ENCODE measurements at regions not wholly inside any gene's neighbourhood (a gene's known extent, or its start where the extent isn't known, plus 50 kb on each side); places are given as distances from the start of the nearest gene placed in this dataset.

GRCh38 chr2:129374452-129374851 is 605.0 kb upstream of the RAB6C start:
- TF ChIP-seq, protein P1, sequence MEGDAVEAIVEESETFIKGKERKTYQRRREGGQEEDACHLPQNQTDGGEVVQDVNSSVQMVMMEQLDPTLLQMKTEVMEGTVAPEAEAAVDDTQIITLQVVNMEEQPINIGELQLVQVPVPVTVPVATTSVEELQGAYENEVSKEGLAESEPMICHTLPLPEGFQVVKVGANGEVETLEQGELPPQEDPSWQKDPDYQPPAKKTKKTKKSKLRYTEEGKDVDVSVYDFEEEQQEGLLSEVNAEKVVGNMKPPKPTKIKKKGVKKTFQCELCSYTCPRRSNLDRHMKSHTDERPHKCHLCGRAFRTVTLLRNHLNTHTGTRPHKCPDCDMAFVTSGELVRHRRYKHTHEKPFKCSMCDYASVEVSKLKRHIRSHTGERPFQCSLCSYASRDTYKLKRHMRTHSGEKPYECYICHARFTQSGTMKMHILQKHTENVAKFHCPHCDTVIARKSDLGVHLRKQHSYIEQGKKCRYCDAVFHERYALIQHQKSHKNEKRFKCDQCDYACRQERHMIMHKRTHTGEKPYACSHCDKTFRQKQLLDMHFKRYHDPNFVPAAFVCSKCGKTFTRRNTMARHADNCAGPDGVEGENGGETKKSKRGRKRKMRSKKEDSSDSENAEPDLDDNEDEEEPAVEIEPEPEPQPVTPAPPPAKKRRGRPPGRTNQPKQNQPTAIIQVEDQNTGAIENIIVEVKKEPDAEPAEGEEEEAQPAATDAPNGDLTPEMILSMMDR (conservative IDR thresholded peaks at IDR 0.05; ENCODE audit: low read depth, low read length), result no peak
- TF ChIP-seq EZH2 (IDR thresholded peaks at IDR 0.05; ENCODE audit: low read length, unreplicated experiment) (no peak), EZH2phosphoT487 (IDR thresholded peaks at IDR 0.05; ENCODE audit: borderline replicate concordance, low read length) (no peak)
